IMR-90 (cell line): ENCODE measurements at regions not wholly inside any gene's neighbourhood (a gene's known extent, or its start where the extent isn't known, plus 50 kb on each side); places are given as distances from the start of the nearest gene placed in this dataset.

Experiments used
- CEBPB ChIP-seq: IDR thresholded peaks from 2 replicates; pipeline ENCODE4 v1.6.1; 2012; ENCODE audit warnings: low read depth, low read length, improper control_type of control experiment
- MAFK ChIP-seq: IDR thresholded peaks from 2 replicates; pipeline ENCODE4 v1.6.1; 2012; ENCODE audit warnings: low read depth, low read length, improper control_type of control experiment
- MAZ ChIP-seq: IDR thresholded peaks from 2 replicates; pipeline ENCODE4 v1.6.1; 2012; ENCODE audit warnings: low read depth, mild to moderate bottlenecking, low read length, improper control_type of control experiment, moderate library complexity, borderline replicate concordance
- MXI1 ChIP-seq: IDR thresholded peaks from 2 replicates; pipeline ENCODE4 v1.6.1; 2012; ENCODE audit warnings: low read depth, mild to moderate bottlenecking, low read length, moderate library complexity, borderline replicate concordance
- POLR2A ChIP-seq: IDR thresholded peaks from 2 replicates; pipeline ENCODE4 v1.6.1; 2012; ENCODE audit warnings: mild to moderate bottlenecking, low read depth, low read length
- RCOR1 ChIP-seq: IDR thresholded peaks from 2 replicates; pipeline ENCODE4 v1.6.1; 2012; ENCODE audit warnings: mild to moderate bottlenecking, low read length, improper control_type of control experiment; ENCODE audit not compliant: insufficient replicate concordance
- RFX5 ChIP-seq: IDR thresholded peaks from 2 replicates; pipeline ENCODE4 v1.8.0; 2012; ENCODE audit warnings: low read depth, mild to moderate bottlenecking, low read length, moderate library complexity
- SMC3 ChIP-seq: fragments of 150-350 bp; IDR thresholded peaks from 2 replicates; pipeline ENCODE4 v1.6.1; 2016; ENCODE audit warnings: low read depth, mild to moderate bottlenecking, antibody characterized with exemption, low read length, moderate library complexity
- TF ChIP-seq, protein P1 (sequence below): conservative IDR thresholded peaks from 2 replicates; pipeline ENCODE4 v1.5.1; 2012; ENCODE audit warnings: mild to moderate bottlenecking, low read depth, low read length, improper control_type of control experiment
- TF ChIP-seq, protein P2 (sequence below): fragments of 150-350 bp; IDR thresholded peaks from 2 replicates; pipeline ENCODE4 v1.6.1; 2017; ENCODE audit warnings: mild to moderate bottlenecking, antibody characterized with exemption, low read length, low read depth

DNA sequence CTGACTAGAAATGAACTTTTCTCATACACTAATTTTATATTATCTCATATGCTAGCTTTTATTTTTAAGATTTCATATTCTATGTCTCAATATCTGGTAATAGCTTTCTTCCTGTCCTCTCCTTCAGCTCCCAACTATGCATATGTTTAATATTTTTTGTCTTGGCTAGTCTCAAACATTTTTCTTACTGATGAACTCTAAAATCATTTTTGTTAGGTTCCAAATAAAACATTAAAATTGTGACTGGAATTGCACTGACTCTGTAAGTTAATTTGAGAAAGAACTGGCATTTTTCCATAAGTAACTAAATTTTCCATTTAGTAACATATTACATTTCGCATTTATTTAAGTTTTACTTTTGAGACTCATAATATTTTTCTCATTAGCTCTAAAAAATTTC is 368.5 kb upstream of the DPYD start:
- TF ChIP-seq MAFK = no peak
- no peak for TF ChIP-seq POLR2A
- no peak for TF ChIP-seq SMC3
- TF ChIP-seq, protein P1, sequence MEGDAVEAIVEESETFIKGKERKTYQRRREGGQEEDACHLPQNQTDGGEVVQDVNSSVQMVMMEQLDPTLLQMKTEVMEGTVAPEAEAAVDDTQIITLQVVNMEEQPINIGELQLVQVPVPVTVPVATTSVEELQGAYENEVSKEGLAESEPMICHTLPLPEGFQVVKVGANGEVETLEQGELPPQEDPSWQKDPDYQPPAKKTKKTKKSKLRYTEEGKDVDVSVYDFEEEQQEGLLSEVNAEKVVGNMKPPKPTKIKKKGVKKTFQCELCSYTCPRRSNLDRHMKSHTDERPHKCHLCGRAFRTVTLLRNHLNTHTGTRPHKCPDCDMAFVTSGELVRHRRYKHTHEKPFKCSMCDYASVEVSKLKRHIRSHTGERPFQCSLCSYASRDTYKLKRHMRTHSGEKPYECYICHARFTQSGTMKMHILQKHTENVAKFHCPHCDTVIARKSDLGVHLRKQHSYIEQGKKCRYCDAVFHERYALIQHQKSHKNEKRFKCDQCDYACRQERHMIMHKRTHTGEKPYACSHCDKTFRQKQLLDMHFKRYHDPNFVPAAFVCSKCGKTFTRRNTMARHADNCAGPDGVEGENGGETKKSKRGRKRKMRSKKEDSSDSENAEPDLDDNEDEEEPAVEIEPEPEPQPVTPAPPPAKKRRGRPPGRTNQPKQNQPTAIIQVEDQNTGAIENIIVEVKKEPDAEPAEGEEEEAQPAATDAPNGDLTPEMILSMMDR = no peak
- TF ChIP-seq MXI1 = no peak
- TF ChIP-seq, protein P2, sequence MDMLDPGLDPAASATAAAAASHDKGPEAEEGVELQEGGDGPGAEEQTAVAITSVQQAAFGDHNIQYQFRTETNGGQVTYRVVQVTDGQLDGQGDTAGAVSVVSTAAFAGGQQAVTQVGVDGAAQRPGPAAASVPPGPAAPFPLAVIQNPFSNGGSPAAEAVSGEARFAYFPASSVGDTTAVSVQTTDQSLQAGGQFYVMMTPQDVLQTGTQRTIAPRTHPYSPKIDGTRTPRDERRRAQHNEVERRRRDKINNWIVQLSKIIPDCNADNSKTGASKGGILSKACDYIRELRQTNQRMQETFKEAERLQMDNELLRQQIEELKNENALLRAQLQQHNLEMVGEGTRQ = no peak
- TF ChIP-seq RFX5 = no peak
- TF ChIP-seq CEBPB = no peak
- TF ChIP-seq RCOR1 = no peak
- no peak for TF ChIP-seq MAZ
